ENCODE measurements at regions not wholly inside any gene's neighbourhood (a gene's known extent, or its start where the extent isn't known, plus 50 kb on each side); places are given as distances from the start of the nearest gene placed in this dataset.

GRCh38 chr20:40758790-40759189, 69.8 kb upstream of the MAFB start:
- DNase-seq (no peak), ATAC-seq (no peak)
- H3K36me3 ChIP-seq (ENCODE audit: insufficient read depth in 1 of 2, low read depth in 1 of 2): no peaks in the 10 kb centered on the region
- no peaks in the 10 kb centered on the region for H3K9me3 ChIP-seq
- WGBS, 3 donors: 64 to 74% (median 69%) methylated on average over 2 of the region's 2 CpGs
- H3K4me3 ChIP-seq: no peak overlapping the region
- no peak for TF ChIP-seq CTCF (IDR thresholded peaks at IDR 0.05)
- H3K27me3 ChIP-seq (ENCODE audit: insufficient read depth in 3 of 3, low read length in 2 of 3): peaks cover 0 to 4% (median 0%) of the 10 kb centered on the region in 3 donors
- H3K27ac ChIP-seq: no peak overlapping the region
- H3K4me1 ChIP-seq: peaks cover 12% of the 10 kb centered on the region
- intact Hi-C loops (cut with DNase I): no loop called here

GRCh38 chr20:40760399-40760798, 71.4 kb upstream of the MAFB start:
- DNase-seq (no peak), ATAC-seq (no peak)
- H3K9me3 ChIP-seq: no peaks in the 10 kb centered on the region
- H3K36me3 ChIP-seq (ENCODE audit: insufficient read depth in 1 of 2, low read depth in 1 of 2): no peaks in the 10 kb centered on the region
- peaks cover 7% of the 10 kb centered on the region for H3K4me1 ChIP-seq
- intact Hi-C loops (cut with DNase I): no loop called here
- H3K27me3 ChIP-seq (ENCODE audit: insufficient read depth in 3 of 3, low read length in 2 of 3): no peaks in the 10 kb centered on the region
- H3K4me3 ChIP-seq: no peak overlapping the region
- TF ChIP-seq CTCF (IDR thresholded peaks at IDR 0.05): no peak
- WGBS, 3 donors: 40 to 56% (median 41%) methylated on average over 3 of the region's 3 CpGs
- H3K27ac ChIP-seq: no peak overlapping the region

- intact Hi-C loops (cut with DNase I): no loop called here
- 61 to 69% (median 65%) methylated on average over 10 of the region's 10 CpGs for WGBS, 3 donors
- H3K9me3 ChIP-seq: no peaks in the 10 kb centered on the region
- H3K36me3 ChIP-seq (ENCODE audit: insufficient read depth in 1 of 2, low read depth in 1 of 2): no peaks in the 10 kb centered on the region
- no peaks in the 10 kb centered on the region for H3K27me3 ChIP-seq (ENCODE audit: insufficient read depth in 3 of 3, low read length in 2 of 3)
- H3K4me1 ChIP-seq: peaks cover 7% of the 10 kb centered on the region
- TF ChIP-seq CTCF (IDR thresholded peaks at IDR 0.05): no peak
- DNase-seq: no peak
- H3K27ac ChIP-seq: no peak overlapping the region
- H3K4me3 ChIP-seq: no peak overlapping the region
- no peak for ATAC-seq
These were observed 74.7 kb upstream of the MAFB start for GRCh38 chr20:40763646-40764295.

- no peak for ATAC-seq
- 70 to 82% (median 78%) methylated on average over 4 of the region's 4 CpGs for WGBS, 3 donors
- no peak for TF ChIP-seq CTCF (IDR thresholded peaks at IDR 0.05)
- Histone ChIP-seq H3K4me1 (peaks cover 7% of the 10 kb centered on the region), H3K27me3 (ENCODE audit: insufficient read depth in 3 of 3, low read length in 2 of 3) (no peaks in the 10 kb centered on the region), H3K4me3 (no peak overlapping the region), H3K9me3 (no peaks in the 10 kb centered on the region), H3K36me3 (ENCODE audit: insufficient read depth in 1 of 2, low read depth in 1 of 2) (no peaks in the 10 kb centered on the region), H3K27ac (no peak overlapping the region)
- intact Hi-C loops (cut with DNase I): no loop called here
- DNase-seq: no peak
These were observed 76.9 kb upstream of the MAFB start for GRCh38 chr20:40765814-40766480.
